Tibial nerve (tissue), 4 donors: ENCODE measurements at regions not wholly inside any gene's neighbourhood (a gene's known extent, or its start where the extent isn't known, plus 50 kb on each side); places are given as distances from the start of the nearest gene placed in this dataset.

Experiments
- DNase-seq, 2 donors: peaks; one replicate each; pipeline ENCODE4 v3.0.0-alpha.2; 2019; ENCODE audit warnings: low spot score in 2 of 2
- H3K27ac ChIP-seq, 4 donors: fragments of 200-600 bp; sonication (generic) in 3 of 4; one replicate each; pipeline ENCODE4 v1.5.1; 2017 to 2019; ENCODE audit warnings: mild to moderate bottlenecking in 1 of 4
- H3K27me3 ChIP-seq, 2 donors: fragments of 200-600 bp; sonication (generic) in 1 of 2; one replicate each; pipeline versions ENCODE4 v1.5.1 to v1.6.0; 2017 to 2019
- H3K36me3 ChIP-seq, 3 donors: fragments of 200-600 bp; sonication (generic); one replicate each; pipeline ENCODE4 v1.5.1; 2018 to 2019
- H3K4me1 ChIP-seq, 4 donors: fragments of 200-600 bp; sonication (generic) in 3 of 4; one replicate each; pipeline ENCODE4 v1.5.1; 2017 to 2019
- H3K4me3 ChIP-seq, 4 donors: fragments of 200-600 bp; sonication (generic) in 3 of 4; one replicate each; pipeline ENCODE4 v1.5.1; 2017 to 2019; ENCODE audit warnings: mild to moderate bottlenecking in 1 of 4, moderate library complexity in 1 of 4
- H3K9me3 ChIP-seq, 4 donors: fragments of 200-600 bp; sonication (generic) in 3 of 4; one replicate each; pipeline ENCODE4 v1.5.1; 2017 to 2019
- EP300 ChIP-seq, 2 donors: sonication (generic); formaldehyde crosslinking; IDR thresholded peaks; one replicate each; pipeline ENCODE4 v1.6.1; 2017; ENCODE audit warnings: antibody characterized with exemption in 2 of 2, mild to moderate bottlenecking in 1 of 2
- POLR2A ChIP-seq, 2 donors: fragments of 450-650 bp; IDR thresholded peaks; one replicate each; pipeline ENCODE4 v1.6.1; 2017; ENCODE audit warnings: antibody characterized with exemption in 2 of 2, mild to moderate bottlenecking in 2 of 2, moderate library complexity in 2 of 2
- WGBS, 2 donors: methylation state at CpG; one replicate each; pipeline ENCODE4 v1.1.5; 2018; 5-methylcytosine and 5-hydroxymethylcytosine counted together
- TF ChIP-seq, protein P1 (sequence below), 5 experiments: fragments of 200-600 bp in 3 of 5; fragments of 450-650 bp in 2 of 5; sonication (generic) in 3 of 5; IDR thresholded peaks; one replicate each; pipeline ENCODE4 v1.5.1; 2016 to 2019; ENCODE audit warnings: antibody characterized with exemption in 5 of 5, mild to moderate bottlenecking in 3 of 5, moderate library complexity in 2 of 5

DNA sequence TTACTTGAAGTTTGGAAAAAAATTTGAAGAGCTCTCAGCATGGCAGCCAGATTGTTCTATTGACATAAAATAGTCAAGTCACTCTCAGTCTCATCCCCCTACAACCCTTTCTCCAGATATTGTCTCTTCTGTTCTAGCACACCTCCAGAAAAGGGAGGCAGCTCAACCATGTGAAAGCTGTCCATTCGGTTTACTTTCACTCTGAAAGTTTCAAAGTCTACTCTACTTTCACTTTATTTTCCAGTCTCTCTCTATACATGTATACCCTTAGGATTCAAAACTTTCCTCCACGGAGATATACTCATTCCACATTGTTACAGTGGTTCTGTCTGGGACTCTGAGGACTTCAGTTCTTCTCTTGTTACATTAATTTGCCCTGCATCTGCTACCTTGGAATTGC lies 111.0 kb upstream of the STAC start:
- H3K4me3 ChIP-seq = no peak overlapping the region
- no peak overlapping the region for H3K27ac ChIP-seq
- TF ChIP-seq POLR2A (IDR thresholded peaks at IDR 0.05) (no peak), EP300 (IDR thresholded peaks at IDR 0.05) (no peak)
- TF ChIP-seq, protein P1, sequence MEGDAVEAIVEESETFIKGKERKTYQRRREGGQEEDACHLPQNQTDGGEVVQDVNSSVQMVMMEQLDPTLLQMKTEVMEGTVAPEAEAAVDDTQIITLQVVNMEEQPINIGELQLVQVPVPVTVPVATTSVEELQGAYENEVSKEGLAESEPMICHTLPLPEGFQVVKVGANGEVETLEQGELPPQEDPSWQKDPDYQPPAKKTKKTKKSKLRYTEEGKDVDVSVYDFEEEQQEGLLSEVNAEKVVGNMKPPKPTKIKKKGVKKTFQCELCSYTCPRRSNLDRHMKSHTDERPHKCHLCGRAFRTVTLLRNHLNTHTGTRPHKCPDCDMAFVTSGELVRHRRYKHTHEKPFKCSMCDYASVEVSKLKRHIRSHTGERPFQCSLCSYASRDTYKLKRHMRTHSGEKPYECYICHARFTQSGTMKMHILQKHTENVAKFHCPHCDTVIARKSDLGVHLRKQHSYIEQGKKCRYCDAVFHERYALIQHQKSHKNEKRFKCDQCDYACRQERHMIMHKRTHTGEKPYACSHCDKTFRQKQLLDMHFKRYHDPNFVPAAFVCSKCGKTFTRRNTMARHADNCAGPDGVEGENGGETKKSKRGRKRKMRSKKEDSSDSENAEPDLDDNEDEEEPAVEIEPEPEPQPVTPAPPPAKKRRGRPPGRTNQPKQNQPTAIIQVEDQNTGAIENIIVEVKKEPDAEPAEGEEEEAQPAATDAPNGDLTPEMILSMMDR (IDR thresholded peaks at IDR 0.05) = no peak
- H3K27me3 ChIP-seq = no peaks in the 10 kb centered on the region
- no peaks in the 10 kb centered on the region for H3K9me3 ChIP-seq
- no peak for DNase-seq
- H3K36me3 ChIP-seq = no peaks in the 10 kb centered on the region
- 83 to 86% methylated on average over 2 of the region's 2 CpGs for WGBS, 2 donors
- no peaks in the 10 kb centered on the region for H3K4me1 ChIP-seq

DNA sequence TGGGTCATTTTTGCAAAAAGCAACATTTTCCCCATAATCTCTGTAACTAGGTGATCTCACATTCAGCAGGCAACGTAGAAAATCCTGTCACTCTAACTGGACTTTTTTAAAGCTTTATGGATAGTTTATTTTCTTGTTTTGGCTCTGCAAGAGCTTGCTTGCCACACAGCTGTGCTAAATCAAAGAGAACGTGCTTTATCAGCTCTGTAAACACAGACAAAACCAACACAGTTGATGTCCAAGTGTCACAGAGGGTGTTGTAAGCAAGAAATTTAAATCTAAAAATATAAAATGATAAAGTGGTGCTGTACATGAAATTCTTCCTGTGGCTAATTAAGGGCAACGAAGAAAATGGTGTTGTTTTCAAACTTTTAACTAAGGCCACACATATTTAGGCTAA lies 97.5 kb upstream of the STAC start:
- no peaks in the 10 kb centered on the region for H3K27me3 ChIP-seq
- peaks cover 0 to 5% (median 0%) of the 10 kb centered on the region in 4 donors for H3K9me3 ChIP-seq
- no peak for DNase-seq
- TF ChIP-seq POLR2A (IDR thresholded peaks at IDR 0.05) (no peak), EP300 (IDR thresholded peaks at IDR 0.05) (no peak)
- TF ChIP-seq, protein P1 (IDR thresholded peaks at IDR 0.05) = no peak
- H3K4me1 ChIP-seq = no peaks in the 10 kb centered on the region
- 27 to 37% methylated on average over 3 of the region's 3 CpGs for WGBS, 2 donors
- no peak overlapping the region for H3K27ac ChIP-seq
- H3K4me3 ChIP-seq = no peak overlapping the region
- no peaks in the 10 kb centered on the region for H3K36me3 ChIP-seq

DNA sequence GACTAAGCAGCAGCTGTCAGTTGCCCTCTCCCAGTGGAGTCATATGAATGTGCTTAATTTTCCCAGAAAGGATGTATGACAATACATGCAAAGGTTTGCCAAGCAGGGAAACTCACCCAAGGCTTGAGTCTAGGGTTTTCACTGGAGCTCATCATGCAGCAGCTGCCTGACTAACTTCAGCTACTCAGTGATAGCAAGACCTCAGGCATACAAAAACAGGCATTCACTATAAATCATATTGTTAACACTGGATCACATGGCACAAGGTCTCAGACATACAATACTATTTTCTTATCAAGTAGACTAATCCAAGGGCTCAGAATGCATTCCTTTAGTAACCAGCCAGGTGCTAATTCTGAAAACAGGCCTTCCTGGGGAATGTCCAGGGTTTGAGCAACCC lies 85.0 kb upstream of the STAC start:
- H3K9me3 ChIP-seq = no peaks in the 10 kb centered on the region
- H3K27me3 ChIP-seq = no peaks in the 10 kb centered on the region
- peaks cover 0 to 5% (median 0%) of the 10 kb centered on the region in 4 donors for H3K4me1 ChIP-seq
- no peak for TF ChIP-seq POLR2A (IDR thresholded peaks at IDR 0.05)
- TF ChIP-seq EP300 (IDR thresholded peaks at IDR 0.05) = no peak
- TF ChIP-seq, protein P1 (IDR thresholded peaks at IDR 0.05) = no peak
- no peak overlapping the region for H3K27ac ChIP-seq
- no peak overlapping the region for H3K4me3 ChIP-seq
- DNase-seq = no peak
- no peaks in the 10 kb centered on the region for H3K36me3 ChIP-seq

GRCh38 chr3:36297195-36297594 lies 83.1 kb upstream of the STAC start:
- no peaks in the 10 kb centered on the region for H3K36me3 ChIP-seq
- H3K4me1 ChIP-seq = peaks cover 0 to 5% (median 0%) of the 10 kb centered on the region in 4 donors
- H3K4me3 ChIP-seq = no peak overlapping the region
- H3K27ac ChIP-seq = no peak overlapping the region
- no peaks in the 10 kb centered on the region for H3K9me3 ChIP-seq
- no peaks in the 10 kb centered on the region for H3K27me3 ChIP-seq
- DNase-seq = no peak
- 65 to 69% methylated on average over 3 of the region's 3 CpGs for WGBS, 2 donors
- TF ChIP-seq, protein P1 (IDR thresholded peaks at IDR 0.05) = no peak
- TF ChIP-seq EP300 (IDR thresholded peaks at IDR 0.05) (no peak), POLR2A (IDR thresholded peaks at IDR 0.05) (no peak)

- no peak for DNase-seq
- Histone ChIP-seq H3K4me1 (peaks cover 0 to 5% (median 0%) of the 10 kb centered on the region in 4 donors), H3K27ac (no peak overlapping the region), H3K9me3 (no peaks in the 10 kb centered on the region), H3K4me3 (no peak overlapping the region), H3K27me3 (no peaks in the 10 kb centered on the region), H3K36me3 (no peaks in the 10 kb centered on the region)
- 86 to 87% methylated on average over 1 of the region's 1 CpG for WGBS, 2 donors
- no peak for TF ChIP-seq EP300 (IDR thresholded peaks at IDR 0.05)
- no peak for TF ChIP-seq POLR2A (IDR thresholded peaks at IDR 0.05)
- TF ChIP-seq, protein P1 (IDR thresholded peaks at IDR 0.05) = no peak
These were observed 82.1 kb upstream of the STAC start for GRCh38 chr3:36298188-36298587.
